ENCODE measurements at regions not wholly inside any gene's neighbourhood (a gene's known extent, or its start where the extent isn't known, plus 50 kb on each side); places are given as distances from the start of the nearest gene placed in this dataset.

GRCh38 chr10:117468665-117469064 is 73.9 kb upstream of the EMX2 start:
- no peak for TF ChIP-seq CTCF (conservative IDR thresholded peaks at IDR 0.05; ENCODE audit: low read depth)
- no peak overlapping the region for H3K27ac ChIP-seq
- POLR2A ChIA-PET (ENCODE audit: low non-redundant PET) = no interaction called here
- CTCF ChIA-PET = no interaction called here
- DNase-seq (ENCODE audit: low spot score) = no peak

- ChIA-PET POLR2A (ENCODE audit: low non-redundant PET) (no interaction called here), CTCF (interaction anchor here (0.9 kb wide), 1 partner anchor 14 kb away, joined by 3 read pairs; no protein-coding TSS in a partner anchor)
- H3K27ac ChIP-seq = no peak overlapping the region
- DNase-seq (ENCODE audit: low spot score) = no peak
- TF ChIP-seq CTCF (conservative IDR thresholded peaks at IDR 0.05; ENCODE audit: low read depth) = no peak
These were observed 78.4 kb upstream of the EMX2 start for GRCh38 chr10:117464176-117464575.

- CTCF ChIA-PET = no interaction called here
- H3K27ac ChIP-seq = no peak overlapping the region
- POLR2A ChIA-PET (ENCODE audit: low non-redundant PET) = no interaction called here
- DNase-seq (ENCODE audit: low spot score) = no peak
- TF ChIP-seq CTCF (conservative IDR thresholded peaks at IDR 0.05; ENCODE audit: low read depth) = no peak
These were observed 79.0 kb upstream of the EMX2 start for GRCh38 chr10:117463545-117463920.

GRCh38 chr10:117462816-117463544 is 79.6 kb upstream of the EMX2 start:
- TF ChIP-seq CTCF (conservative IDR thresholded peaks at IDR 0.05; ENCODE audit: low read depth) = no peak
- ChIA-PET POLR2A (ENCODE audit: low non-redundant PET) (no interaction called here), CTCF (no interaction called here)
- H3K27ac ChIP-seq = peak overlapping the region; percentile 91
- DNase-seq (ENCODE audit: low spot score) = no peak

GRCh38 chr10:117462424-117462792 is 80.1 kb upstream of the EMX2 start:
- DNase-seq (ENCODE audit: low spot score) = no peak
- TF ChIP-seq CTCF (conservative IDR thresholded peaks at IDR 0.05; ENCODE audit: low read depth) = no peak
- CTCF ChIA-PET = interaction anchor here (1.9 kb wide), 1 partner anchor 20 kb away, joined by 10 read pairs; no protein-coding TSS in a partner anchor
- POLR2A ChIA-PET (ENCODE audit: low non-redundant PET) = no interaction called here
- peak overlapping the region; percentile 91 for H3K27ac ChIP-seq

- ChIA-PET CTCF (interaction anchor here (1.1 to 1.9 kb wide), 2 partner anchors 19 to 31 kb away, joined by 6 to 10 read pairs; no protein-coding TSS in a partner anchor), POLR2A (ENCODE audit: low non-redundant PET) (no interaction called here)
- TF ChIP-seq CTCF (conservative IDR thresholded peaks at IDR 0.05; ENCODE audit: low read depth) = no peak
- peak overlapping the region; percentile 91 for H3K27ac ChIP-seq
- DNase-seq (ENCODE audit: low spot score) = peak; percentile 96
These were observed 80.7 kb upstream of the EMX2 start for GRCh38 chr10:117461766-117462423.

Measured in RWPE1 (cell line).